ENCODE measurements at regions not wholly inside any gene's neighbourhood (a gene's known extent, or its start where the extent isn't known, plus 50 kb on each side); places are given as distances from the start of the nearest gene placed in this dataset.

DNA sequence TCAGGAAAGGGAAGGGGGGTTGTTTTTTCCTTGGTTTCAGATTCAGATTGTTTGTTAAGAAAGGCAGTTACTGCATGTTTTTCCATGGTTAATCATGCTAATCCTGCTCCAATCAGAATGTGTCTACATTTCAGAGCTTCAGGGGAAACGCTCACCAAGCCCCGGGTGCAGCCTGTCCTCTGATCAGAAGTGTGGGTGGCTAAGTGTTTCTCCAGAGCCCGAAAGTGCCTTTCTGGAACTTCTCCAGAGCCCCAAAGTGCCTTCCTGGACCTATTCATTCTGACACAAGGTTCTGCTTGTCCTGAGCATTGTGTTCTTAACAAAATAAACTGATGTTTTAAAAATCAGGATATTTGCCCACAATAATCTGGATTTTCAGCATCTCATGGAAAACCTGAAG, 359.0 kb upstream of the ZNF521 start:
- no peaks in the 10 kb centered on the region for H3K4me1 ChIP-seq (ENCODE audit: insufficient read depth)
- no peaks in the 10 kb centered on the region for H3K36me3 ChIP-seq (ENCODE audit: insufficient read depth)
- H3K27ac ChIP-seq (ENCODE audit: low read depth): no peak overlapping the region
- H3K4me3 ChIP-seq (ENCODE audit: low read depth, low read length): no peak overlapping the region
- DNase-seq (ENCODE audit: extremely low spot score): no peak
- 68% methylated on average over 3 of the region's 3 CpGs for WGBS

DNA sequence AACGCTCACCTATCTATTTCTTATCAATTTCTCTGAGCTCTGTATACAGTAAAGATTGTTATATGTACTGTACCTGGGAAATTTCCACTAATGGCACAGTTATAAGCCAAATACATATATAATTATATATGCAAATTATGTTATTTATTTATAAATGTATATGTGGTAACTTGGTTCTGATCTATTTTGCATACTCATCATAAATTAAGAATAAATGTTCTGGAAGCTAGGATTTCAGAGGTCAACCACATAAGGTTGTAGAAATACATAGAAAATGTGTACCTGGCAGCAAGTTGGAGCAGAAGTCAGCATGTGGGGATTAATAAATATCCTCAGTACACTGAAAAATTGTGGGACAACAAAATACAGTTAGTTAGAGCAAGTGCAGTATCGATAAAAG, 353.7 kb upstream of the ZNF521 start:
- Histone ChIP-seq H3K4me1 (ENCODE audit: insufficient read depth) (no peaks in the 10 kb centered on the region), H3K4me3 (ENCODE audit: low read depth, low read length) (no peak overlapping the region), H3K36me3 (ENCODE audit: insufficient read depth) (no peaks in the 10 kb centered on the region), H3K27ac (ENCODE audit: low read depth) (no peak overlapping the region)
- DNase-seq (ENCODE audit: extremely low spot score): no peak
- 95% methylated on average over 2 of the region's 2 CpGs for WGBS

DNA sequence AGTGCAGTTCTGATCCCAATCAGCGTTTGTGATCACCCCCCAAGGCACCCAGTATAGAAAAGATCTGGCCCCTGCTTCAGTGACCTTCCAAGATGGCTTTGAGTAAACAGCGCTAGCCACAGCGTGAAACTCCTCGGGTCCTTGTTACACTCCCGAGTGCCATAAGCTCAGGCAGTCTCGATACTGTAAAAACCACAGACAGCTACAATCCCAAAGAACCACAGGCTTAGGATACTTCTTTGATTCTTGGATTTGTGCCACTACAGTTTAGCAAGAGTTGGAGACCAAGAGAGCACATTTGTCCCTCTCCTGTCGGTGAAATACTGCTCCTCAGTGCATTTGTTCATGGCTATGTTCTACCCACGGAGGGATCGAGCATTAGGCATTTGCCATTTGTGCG, 352.5 kb upstream of the ZNF521 start:
- Histone ChIP-seq H3K4me1 (ENCODE audit: insufficient read depth) (no peaks in the 10 kb centered on the region), H3K27ac (ENCODE audit: low read depth) (no peak overlapping the region), H3K36me3 (ENCODE audit: insufficient read depth) (no peaks in the 10 kb centered on the region), H3K4me3 (ENCODE audit: low read depth, low read length) (no peak overlapping the region)
- WGBS: 71% methylated on average over 10 of the region's 10 CpGs
- no peak for DNase-seq (ENCODE audit: extremely low spot score)

DNA sequence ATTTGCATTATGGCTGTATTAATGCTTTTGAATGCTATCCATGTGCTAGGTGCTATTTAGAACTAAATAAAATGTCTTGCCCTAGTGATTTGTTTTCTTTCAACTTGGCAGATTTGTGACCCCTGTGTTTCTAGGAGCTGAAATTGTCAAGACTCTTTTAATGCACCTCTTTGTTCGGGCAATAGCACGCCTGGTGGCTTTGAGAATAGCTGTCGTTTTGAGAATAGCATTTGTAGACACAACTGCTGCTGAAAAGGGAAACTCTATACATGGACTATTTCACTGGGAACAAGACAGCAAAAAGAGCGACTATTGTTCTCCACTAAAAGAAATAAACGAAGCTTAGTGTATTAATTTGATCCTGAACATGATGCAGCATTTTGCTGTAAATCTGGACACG, 352.1 kb upstream of the ZNF521 start:
- no peaks in the 10 kb centered on the region for H3K36me3 ChIP-seq (ENCODE audit: insufficient read depth)
- no peak for DNase-seq (ENCODE audit: extremely low spot score)
- H3K27ac ChIP-seq (ENCODE audit: low read depth): no peak overlapping the region
- no peaks in the 10 kb centered on the region for H3K4me1 ChIP-seq (ENCODE audit: insufficient read depth)
- no peak overlapping the region for H3K4me3 ChIP-seq (ENCODE audit: low read depth, low read length)
- WGBS: 67% methylated on average over 6 of the region's 6 CpGs

DNA sequence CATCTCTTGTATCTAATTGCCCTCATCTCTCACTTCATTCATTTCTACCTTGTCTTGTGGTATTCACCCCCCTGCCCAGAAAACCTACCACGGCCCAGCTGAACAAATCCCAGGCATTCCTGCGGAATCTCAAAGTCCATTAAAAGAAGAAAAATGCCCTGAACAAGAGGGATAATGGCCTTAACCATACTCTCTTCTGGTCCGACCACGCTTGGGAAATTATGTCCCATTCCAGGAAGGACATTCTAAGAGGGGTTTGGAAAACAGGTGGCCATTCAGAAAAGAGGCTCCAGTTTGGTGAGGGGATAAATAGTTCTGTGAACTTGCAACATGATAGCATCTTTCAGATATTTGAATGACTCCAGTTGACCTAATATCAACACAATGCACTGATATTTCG, 349.9 kb upstream of the ZNF521 start:
- H3K27ac ChIP-seq (ENCODE audit: low read depth): no peak overlapping the region
- no peak for DNase-seq (ENCODE audit: extremely low spot score)
- 94% methylated on average over 5 of the region's 5 CpGs for whole genome bisulfite sequencing
- H3K4me1 ChIP-seq (ENCODE audit: insufficient read depth): no peaks in the 10 kb centered on the region
- H3K4me3 ChIP-seq (ENCODE audit: low read depth, low read length): no peak overlapping the region
- H3K36me3 ChIP-seq (ENCODE audit: insufficient read depth): no peaks in the 10 kb centered on the region

DNA sequence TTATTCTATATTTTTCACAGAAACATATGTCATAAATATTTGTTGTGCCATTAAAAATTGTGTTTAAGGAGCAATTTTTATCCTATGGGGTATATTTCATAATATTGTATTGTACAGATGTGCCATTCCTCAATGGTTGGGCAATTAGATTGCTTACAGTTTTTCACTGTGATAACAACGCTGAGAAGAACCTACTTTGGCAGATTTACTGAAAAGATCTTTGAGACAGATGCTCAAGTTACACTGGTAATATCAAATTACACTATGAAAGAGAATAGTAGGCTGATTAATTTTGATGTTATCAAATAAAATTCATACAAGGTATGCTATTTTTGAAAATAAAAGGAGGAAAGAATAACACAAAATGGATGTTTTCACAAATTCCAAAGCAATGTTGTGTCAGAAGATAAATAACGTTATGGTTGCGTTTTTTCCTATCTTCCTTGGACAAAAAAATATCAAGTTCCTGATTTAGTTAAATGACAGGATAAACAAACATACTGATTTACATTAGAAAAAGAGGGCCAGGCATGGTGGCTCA, 335.1 kb upstream of the ZNF521 start:
- no peaks in the 10 kb centered on the region for H3K4me1 ChIP-seq (ENCODE audit: insufficient read depth)
- H3K36me3 ChIP-seq (ENCODE audit: insufficient read depth): no peaks in the 10 kb centered on the region
- no peak overlapping the region for H3K4me3 ChIP-seq (ENCODE audit: low read depth, low read length)
- no peak overlapping the region for H3K27ac ChIP-seq (ENCODE audit: low read depth)
- 48% methylated on average over 3 of the region's 3 CpGs for WGBS
- no peak for DNase-seq (ENCODE audit: extremely low spot score)

DNA sequence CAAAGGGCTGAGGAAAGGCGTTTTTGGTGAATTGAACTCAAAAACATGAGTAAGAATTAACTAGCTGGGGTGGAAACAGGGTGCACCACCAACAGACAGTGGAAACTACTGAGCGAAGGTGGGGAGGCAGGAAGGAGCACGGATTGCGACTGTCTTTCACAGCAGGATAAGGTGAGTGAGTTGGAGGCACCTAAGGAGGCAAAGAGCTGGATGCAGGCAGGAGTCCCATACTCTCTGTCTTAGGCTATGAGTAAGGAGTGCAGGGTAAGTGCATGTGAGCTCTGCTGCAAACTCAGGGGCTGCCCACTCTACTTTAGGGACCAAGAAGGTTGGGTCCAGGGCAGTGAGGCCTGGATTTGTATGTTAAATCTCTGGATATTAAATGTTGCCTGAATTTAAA, 333.1 kb upstream of the ZNF521 start:
- Histone ChIP-seq H3K4me3 (ENCODE audit: low read depth, low read length) (no peak overlapping the region), H3K4me1 (ENCODE audit: insufficient read depth) (no peaks in the 10 kb centered on the region), H3K36me3 (ENCODE audit: insufficient read depth) (no peaks in the 10 kb centered on the region), H3K27ac (ENCODE audit: low read depth) (no peak overlapping the region)
- WGBS: 85% methylated on average over 4 of the region's 4 CpGs
- no peak for DNase-seq (ENCODE audit: extremely low spot score)

DNA sequence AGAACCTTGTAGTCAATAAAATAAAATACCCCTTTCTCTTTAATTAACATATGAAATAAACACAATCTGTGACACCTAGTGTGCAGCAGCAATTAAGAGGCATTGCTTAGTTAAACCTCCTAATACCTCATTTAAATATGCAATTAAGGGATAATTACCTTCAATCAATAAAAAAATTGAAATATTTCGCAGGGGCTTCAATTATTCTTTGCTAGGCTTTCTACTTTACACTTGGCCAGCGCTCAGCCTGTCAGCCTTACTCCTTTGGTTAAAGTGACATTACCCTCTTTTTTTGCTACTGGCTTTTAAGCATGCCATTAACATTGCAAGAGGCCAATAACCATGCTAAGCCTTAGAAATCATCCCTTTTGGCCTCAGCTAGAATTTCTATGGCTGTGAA, 327.5 kb upstream of the ZNF521 start:
- H3K27ac ChIP-seq (ENCODE audit: low read depth): no peak overlapping the region
- 78% methylated on average over 2 of the region's 2 CpGs for WGBS
- H3K36me3 ChIP-seq (ENCODE audit: insufficient read depth): no peaks in the 10 kb centered on the region
- H3K4me3 ChIP-seq (ENCODE audit: low read depth, low read length): no peak overlapping the region
- DNase-seq (ENCODE audit: extremely low spot score): no peak
- H3K4me1 ChIP-seq (ENCODE audit: insufficient read depth): no peaks in the 10 kb centered on the region

DNA sequence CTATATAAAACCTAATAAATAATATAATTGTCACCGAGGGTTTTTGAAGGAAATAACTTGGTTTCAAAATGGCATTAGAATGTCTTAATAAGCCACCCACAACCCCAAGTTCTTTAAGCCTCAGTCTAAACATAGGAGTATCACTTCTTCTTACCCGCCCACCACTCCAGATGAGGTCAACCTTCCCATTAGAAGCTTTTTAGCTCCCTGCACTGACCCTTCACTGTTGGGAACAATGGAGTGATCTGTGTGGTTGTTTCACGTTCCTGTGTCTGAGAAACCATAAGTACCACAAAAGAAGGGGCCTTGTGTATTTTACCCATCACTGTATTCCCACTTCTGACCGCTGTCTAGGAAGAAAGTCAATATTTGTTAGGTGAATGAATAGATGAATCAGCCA, 326.3 kb upstream of the ZNF521 start:
- no peak overlapping the region for H3K4me3 ChIP-seq (ENCODE audit: low read depth, low read length)
- no peak overlapping the region for H3K27ac ChIP-seq (ENCODE audit: low read depth)
- H3K4me1 ChIP-seq (ENCODE audit: insufficient read depth): no peaks in the 10 kb centered on the region
- no peak for DNase-seq (ENCODE audit: extremely low spot score)
- H3K36me3 ChIP-seq (ENCODE audit: insufficient read depth): no peaks in the 10 kb centered on the region
- WGBS: 83% methylated on average over 4 of the region's 4 CpGs

DNA sequence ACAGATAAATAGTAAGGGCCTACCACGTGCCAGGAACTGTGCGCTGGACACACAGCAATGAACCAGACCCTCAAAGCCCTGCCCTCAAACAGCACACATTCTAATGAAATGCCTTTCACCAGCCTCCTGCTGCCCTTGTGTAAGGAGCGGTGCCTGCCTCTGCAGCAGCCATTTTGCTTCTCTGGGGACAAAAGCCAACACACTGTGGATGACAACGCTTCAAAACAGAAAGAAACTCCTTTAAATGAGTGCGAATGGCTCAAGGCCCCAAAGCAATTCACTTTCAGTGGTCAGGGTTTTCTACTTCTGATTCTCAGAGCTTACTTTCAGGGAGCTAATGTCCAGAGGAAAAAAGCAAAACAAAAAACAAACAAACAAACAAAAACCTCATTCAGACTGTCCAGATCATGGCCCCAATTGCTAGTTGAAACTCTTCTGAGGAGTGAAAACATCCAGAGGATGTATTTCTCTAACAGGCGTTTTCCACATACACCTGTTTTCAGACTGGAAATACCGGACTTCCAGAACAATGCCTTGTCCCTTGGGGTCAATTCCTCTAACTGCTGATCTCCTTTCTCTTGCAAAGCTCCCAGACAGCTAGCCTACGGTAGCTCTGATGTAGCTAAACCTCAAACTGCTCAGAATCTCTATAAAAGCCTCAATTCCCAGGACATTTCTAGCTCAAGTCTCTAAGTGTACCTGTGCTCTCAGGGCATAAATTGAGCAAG, 323.3 kb upstream of the ZNF521 start:
- H3K4me3 ChIP-seq (ENCODE audit: low read depth, low read length): no peak overlapping the region
- 77% methylated on average over 8 of the region's 8 CpGs for WGBS
- H3K36me3 ChIP-seq (ENCODE audit: insufficient read depth): no peaks in the 10 kb centered on the region
- DNase-seq (ENCODE audit: extremely low spot score): no peak
- no peak overlapping the region for H3K27ac ChIP-seq (ENCODE audit: low read depth)
- no peaks in the 10 kb centered on the region for H3K4me1 ChIP-seq (ENCODE audit: insufficient read depth)

DNA sequence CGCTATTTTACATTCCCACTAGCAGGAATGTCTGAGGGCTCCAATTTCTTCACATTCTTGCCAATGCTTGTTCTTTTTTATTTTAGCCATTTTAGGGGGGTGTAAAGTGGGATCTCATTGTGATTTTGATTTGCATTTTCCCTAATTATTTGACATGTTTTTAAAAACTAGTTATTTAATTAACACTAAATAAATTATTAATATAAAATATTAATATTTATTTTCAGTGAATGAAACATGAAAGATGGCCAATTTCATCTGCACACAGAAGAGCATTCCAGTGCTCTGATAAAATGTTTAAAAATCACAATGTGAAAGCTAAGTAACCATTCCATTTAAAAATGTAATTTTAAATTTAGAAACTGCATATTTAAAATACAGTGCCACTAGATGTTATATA, 322.2 kb upstream of the ZNF521 start:
- H3K4me3 ChIP-seq (ENCODE audit: low read depth, low read length): no peak overlapping the region
- WGBS: 85% methylated on average over 1 of the region's 1 CpG
- H3K4me1 ChIP-seq (ENCODE audit: insufficient read depth): no peaks in the 10 kb centered on the region
- DNase-seq (ENCODE audit: extremely low spot score): no peak
- no peak overlapping the region for H3K27ac ChIP-seq (ENCODE audit: low read depth)
- H3K36me3 ChIP-seq (ENCODE audit: insufficient read depth): no peaks in the 10 kb centered on the region

DNA sequence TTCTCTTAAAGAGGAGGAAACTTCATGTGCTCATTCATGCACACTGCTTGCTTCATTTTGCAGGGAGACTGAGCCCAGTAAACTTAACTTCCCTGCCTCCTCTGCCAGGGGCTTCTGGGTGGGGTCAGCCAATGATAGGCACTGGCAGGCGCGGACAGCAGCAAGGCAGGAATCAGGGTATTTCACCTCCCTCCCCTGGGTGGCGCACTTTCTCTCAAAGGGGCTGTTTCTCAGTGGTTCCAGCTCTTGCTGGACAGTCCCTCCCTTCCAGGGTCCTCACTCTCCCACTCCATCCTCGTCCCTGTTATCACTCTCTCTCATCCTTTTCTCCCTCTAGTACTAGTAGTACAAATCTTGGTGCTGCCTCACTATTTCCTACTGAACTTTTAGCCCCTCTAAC, 320.5 kb upstream of the ZNF521 start:
- no peak for DNase-seq (ENCODE audit: extremely low spot score)
- 83% methylated on average over 4 of the region's 4 CpGs for WGBS

DNA sequence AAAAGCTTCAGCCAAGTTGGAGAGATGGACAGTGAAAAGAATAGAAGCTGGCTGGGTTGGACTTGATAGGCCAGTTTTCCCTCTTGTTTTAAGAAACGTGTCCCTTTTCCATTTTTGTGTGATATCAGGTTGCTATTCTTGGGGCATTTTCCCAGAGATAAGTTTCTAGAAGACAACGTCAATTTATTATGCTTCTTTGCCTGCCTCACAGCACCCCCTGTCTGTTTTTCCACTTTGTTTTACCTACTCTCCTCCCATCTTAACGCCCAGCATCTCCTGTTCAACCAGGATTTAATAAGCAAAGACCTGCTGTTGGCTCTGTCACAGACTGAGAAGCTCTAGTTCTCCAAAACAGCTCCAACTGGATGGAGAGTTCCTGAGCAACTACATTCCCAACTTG, 317.8 kb upstream of the ZNF521 start:
- 43% methylated on average over 3 of the region's 3 CpGs for WGBS
- no peak for DNase-seq (ENCODE audit: extremely low spot score)
- Histone ChIP-seq H3K27ac (ENCODE audit: low read depth) (no peak overlapping the region), H3K36me3 (ENCODE audit: insufficient read depth) (no peaks in the 10 kb centered on the region), H3K4me1 (ENCODE audit: insufficient read depth) (no peaks in the 10 kb centered on the region), H3K4me3 (ENCODE audit: low read depth, low read length) (no peak overlapping the region)

More for the DNA sequence above, 320.5 kb upstream of the ZNF521 start:
- H3K27ac ChIP-seq (ENCODE audit: low read depth): no peak overlapping the region
- no peaks in the 10 kb centered on the region for H3K36me3 ChIP-seq (ENCODE audit: insufficient read depth)
- H3K4me1 ChIP-seq (ENCODE audit: insufficient read depth): no peaks in the 10 kb centered on the region
- H3K4me3 ChIP-seq (ENCODE audit: low read depth, low read length): no peak overlapping the region

DNA sequence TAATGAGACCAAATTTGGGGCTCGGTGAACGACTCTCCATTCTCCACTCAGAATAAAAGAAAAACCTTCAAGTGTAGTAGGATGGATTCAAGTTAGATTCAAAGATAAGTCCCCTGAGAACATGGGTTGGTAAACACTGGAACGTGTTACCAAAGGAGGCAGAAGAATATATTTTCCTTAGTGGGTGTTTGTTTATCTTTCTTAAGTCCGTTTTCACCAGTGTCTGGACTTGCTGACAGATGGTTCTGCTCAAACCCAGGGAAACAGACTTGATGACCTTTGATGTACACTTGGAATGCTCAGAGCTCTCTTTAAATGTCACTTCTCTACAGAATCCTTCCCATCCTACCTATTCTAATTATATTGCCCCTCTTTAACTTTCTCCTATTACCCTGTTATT, 310.3 kb upstream of the ZNF521 start:
- 20% methylated on average over 4 of the region's 4 CpGs for WGBS
- no peak for DNase-seq (ENCODE audit: extremely low spot score)
- no peaks in the 10 kb centered on the region for H3K4me1 ChIP-seq (ENCODE audit: insufficient read depth)
- H3K27ac ChIP-seq (ENCODE audit: low read depth): no peak overlapping the region
- no peak overlapping the region for H3K4me3 ChIP-seq (ENCODE audit: low read depth, low read length)
- no peaks in the 10 kb centered on the region for H3K36me3 ChIP-seq (ENCODE audit: insufficient read depth)

DNA sequence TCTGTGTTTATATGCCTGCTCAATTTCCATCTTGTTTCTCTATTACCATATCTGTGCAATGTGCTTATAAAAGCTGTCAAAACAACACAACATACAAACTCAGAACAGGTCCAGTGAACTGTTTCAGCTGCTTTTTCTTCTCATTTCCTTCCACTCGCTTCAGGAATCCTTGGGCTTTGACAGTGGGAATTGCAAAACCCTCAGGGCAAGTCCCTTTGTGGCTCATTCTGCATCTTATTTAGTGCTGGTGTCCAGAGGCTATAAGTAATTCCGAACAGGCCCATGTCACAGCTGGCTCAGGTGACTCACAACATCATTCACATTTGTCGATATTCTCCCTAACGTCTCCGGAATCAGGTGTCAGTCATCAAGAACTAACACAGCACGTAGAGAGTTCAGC, 309.9 kb upstream of the ZNF521 start:
- DNase-seq (ENCODE audit: extremely low spot score): no peak
- WGBS: 35% methylated on average over 6 of the region's 6 CpGs
- Histone ChIP-seq H3K27ac (ENCODE audit: low read depth) (no peak overlapping the region), H3K36me3 (ENCODE audit: insufficient read depth) (no peaks in the 10 kb centered on the region), H3K4me3 (ENCODE audit: low read depth, low read length) (no peak overlapping the region), H3K4me1 (ENCODE audit: insufficient read depth) (no peaks in the 10 kb centered on the region)
